ENCODE measurements at regions not wholly inside any gene's neighbourhood (a gene's known extent, or its start where the extent isn't known, plus 50 kb on each side); places are given as distances from the start of the nearest gene placed in this dataset.
"Not testable (repeated sequence)": the region's sequence is repeated elsewhere in the genome, so short reads cannot be mapped to it uniquely, and the experiment has no call there.

DNA sequence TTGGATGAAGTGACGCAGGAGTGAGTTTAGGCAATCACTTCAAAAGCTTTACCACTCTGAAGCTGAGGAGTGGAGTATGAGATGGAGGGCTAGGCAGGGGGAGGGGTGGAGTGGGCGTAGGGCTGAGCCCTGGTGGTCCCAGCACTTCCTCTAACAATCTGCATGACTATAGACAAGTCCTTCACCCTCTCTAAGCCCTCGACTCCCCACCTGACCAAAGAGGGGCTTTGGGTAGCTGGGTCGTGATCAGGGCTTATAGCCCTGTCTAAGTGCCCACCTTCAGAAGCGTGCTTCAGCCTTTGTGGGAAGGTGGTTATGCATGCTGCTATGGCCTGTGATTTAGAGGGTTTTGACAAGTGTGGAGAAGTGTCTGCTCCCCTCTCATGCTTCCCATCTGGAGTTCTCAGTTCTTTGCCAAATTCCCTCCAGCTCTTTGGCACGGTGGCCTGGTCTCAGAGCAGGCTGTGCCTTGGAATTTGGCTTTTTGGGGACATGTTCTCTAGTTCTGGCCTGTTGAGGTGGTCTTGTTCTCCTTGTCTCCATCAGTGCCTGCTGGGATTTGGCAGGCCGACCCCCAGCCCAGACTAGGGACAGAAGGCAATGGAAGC lies 53.0 kb downstream of the ACTBL2 start:
- H3K27me3 ChIP-seq (ENCODE audit: control insufficient read depth in 3 of 3, insufficient read depth in 3 of 3, low read length in 3 of 3), result no peaks in the 10 kb centered on the region
- no peaks in the 10 kb centered on the region for H3K36me3 ChIP-seq (ENCODE audit: control insufficient read depth in 3 of 3, insufficient read depth in 2 of 3, low read depth in 1 of 3, low read length in 3 of 3)
- WGBS, 3 donors, result 75 to 78% (median 76%) methylated on average over 7 of the region's 7 CpGs
- H3K9me3 ChIP-seq (ENCODE audit: control insufficient read depth in 2 of 2, insufficient read depth in 1 of 2, low read depth in 1 of 2, low read length in 1 of 2), result no peaks in the 10 kb centered on the region
- no peak overlapping the region for H3K27ac ChIP-seq (ENCODE audit: low read depth in 1 of 3, low read length in 2 of 3)
- DNase-seq (no peak), FAIRE-seq (no peak)
- H3K4me1 ChIP-seq (ENCODE audit: control insufficient read depth in 3 of 3, insufficient read depth in 2 of 3, low read depth in 1 of 3, low read length in 2 of 3), result peaks cover 0 to 10% (median 0%) of the 10 kb centered on the region in 3 donors
- no peak overlapping the region for H3K4me3 ChIP-seq (ENCODE audit: low read depth in 1 of 3, low read length in 3 of 3)

DNA sequence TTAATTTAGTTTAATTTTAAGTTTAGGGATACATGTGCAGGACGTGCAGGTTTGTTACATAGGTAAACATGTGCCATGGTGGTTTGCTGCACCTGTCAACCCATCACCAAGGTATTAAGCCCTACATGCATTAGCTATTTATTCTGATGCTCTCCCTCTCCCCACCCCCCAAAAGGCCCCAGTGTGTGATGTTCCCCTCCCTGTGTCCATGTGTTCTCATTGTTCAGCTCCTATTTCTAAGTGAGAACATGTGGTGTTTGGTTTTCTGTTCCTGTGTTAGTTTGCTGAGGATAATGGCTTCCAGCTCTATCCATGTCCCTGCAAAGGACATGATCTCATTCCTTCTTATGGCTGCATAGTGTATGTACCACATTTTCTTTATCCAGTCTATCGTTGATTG lies 53.6 kb downstream of the ACTBL2 start:
- not testable (repeated sequence) for H3K36me3 ChIP-seq (ENCODE audit: control insufficient read depth in 3 of 3, insufficient read depth in 2 of 3, low read depth in 1 of 3, low read length in 3 of 3); H3K9me3 ChIP-seq (ENCODE audit: control insufficient read depth in 2 of 2, insufficient read depth in 1 of 2, low read depth in 1 of 2, low read length in 1 of 2); DNase-seq; H3K4me3 ChIP-seq (ENCODE audit: low read depth in 1 of 3, low read length in 3 of 3); FAIRE-seq; H3K4me1 ChIP-seq (ENCODE audit: control insufficient read depth in 3 of 3, insufficient read depth in 2 of 3, low read depth in 1 of 3, low read length in 2 of 3); H3K27me3 ChIP-seq (ENCODE audit: control insufficient read depth in 3 of 3, insufficient read depth in 3 of 3, low read length in 3 of 3); H3K27ac ChIP-seq (ENCODE audit: low read depth in 1 of 3, low read length in 2 of 3)
- WGBS, 3 donors, result 75 to 78% (median 75%) methylated on average over 2 of the region's 2 CpGs

DNA sequence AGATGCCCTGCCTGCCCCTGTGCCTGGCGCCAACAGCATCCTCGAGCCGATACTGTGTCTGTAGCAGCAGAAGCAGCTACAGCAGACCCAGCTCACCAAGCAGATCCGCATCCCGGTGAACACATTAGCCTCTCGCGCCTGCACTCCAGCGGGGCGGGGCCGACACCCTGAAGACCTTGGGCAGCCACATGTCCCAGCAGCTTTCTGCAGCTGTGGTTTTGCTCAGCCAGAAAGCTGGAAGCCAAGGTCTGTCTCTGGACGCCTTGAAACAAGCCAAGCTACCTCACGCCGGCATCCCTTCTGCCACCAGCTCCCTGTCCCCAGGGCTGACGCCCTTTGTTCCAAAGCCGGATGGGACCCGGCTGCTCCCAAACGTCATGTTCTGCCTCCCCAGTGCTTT lies 59.6 kb downstream of the ACTBL2 start:
- whole genome bisulfite sequencing, 3 donors, result 89 to 94% (median 90%) methylated on average over 17 of the region's 17 CpGs
- FAIRE-seq, result no peak

DNA sequence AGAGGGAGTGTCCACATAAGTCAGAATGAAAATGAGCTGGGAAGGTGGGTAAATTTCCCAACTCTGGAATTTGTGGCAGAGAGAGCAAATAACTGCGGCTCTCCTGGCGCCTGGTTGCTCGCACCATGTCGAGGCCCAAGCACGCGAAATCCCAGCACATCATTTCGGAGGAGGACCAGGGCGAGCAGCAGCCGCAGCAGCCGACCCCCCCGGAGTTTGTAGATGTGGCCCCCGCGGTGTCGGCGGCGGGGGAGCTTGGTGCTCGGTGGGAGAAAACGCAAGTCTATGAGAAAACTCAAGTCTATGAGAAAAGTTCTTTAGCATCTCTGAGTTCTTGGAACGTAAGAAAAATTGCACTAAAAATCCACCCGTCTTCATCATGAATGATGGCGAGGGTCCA lies 60.3 kb downstream of the ACTBL2 start:
- Histone ChIP-seq H3K27ac (ENCODE audit: low read depth in 1 of 3, low read length in 2 of 3) (no peak overlapping the region), H3K27me3 (ENCODE audit: control insufficient read depth in 3 of 3, insufficient read depth in 3 of 3, low read length in 3 of 3) (peaks cover 0 to 2% (median 0%) of the 10 kb centered on the region in 3 donors), H3K4me3 (ENCODE audit: low read depth in 1 of 3, low read length in 3 of 3) (no peak overlapping the region), H3K36me3 (ENCODE audit: control insufficient read depth in 3 of 3, insufficient read depth in 2 of 3, low read depth in 1 of 3, low read length in 3 of 3) (no peaks in the 10 kb centered on the region), H3K9me3 (ENCODE audit: control insufficient read depth in 2 of 2, insufficient read depth in 1 of 2, low read depth in 1 of 2, low read length in 1 of 2) (no peaks in the 10 kb centered on the region), H3K4me1 (ENCODE audit: control insufficient read depth in 3 of 3, insufficient read depth in 2 of 3, low read depth in 1 of 3, low read length in 2 of 3) (no peaks in the 10 kb centered on the region)
- 93 to 95% (median 93%) methylated on average over 21 of the region's 21 CpGs for WGBS, 3 donors
- DNase-seq (no peak), FAIRE-seq (no peak)

More for the DNA sequence above, 59.6 kb downstream of the ACTBL2 start:
- no peaks in the 10 kb centered on the region for H3K9me3 ChIP-seq (ENCODE audit: control insufficient read depth in 2 of 2, insufficient read depth in 1 of 2, low read depth in 1 of 2, low read length in 1 of 2)
- no peak overlapping the region for H3K27ac ChIP-seq (ENCODE audit: low read depth in 1 of 3, low read length in 2 of 3)
- H3K4me1 ChIP-seq (ENCODE audit: control insufficient read depth in 3 of 3, insufficient read depth in 2 of 3, low read depth in 1 of 3, low read length in 2 of 3), result no peaks in the 10 kb centered on the region
- no peaks in the 10 kb centered on the region for H3K27me3 ChIP-seq (ENCODE audit: control insufficient read depth in 3 of 3, insufficient read depth in 3 of 3, low read length in 3 of 3)
- H3K4me3 ChIP-seq (ENCODE audit: low read depth in 1 of 3, low read length in 3 of 3), result no peak overlapping the region
- no peaks in the 10 kb centered on the region for H3K36me3 ChIP-seq (ENCODE audit: control insufficient read depth in 3 of 3, insufficient read depth in 2 of 3, low read depth in 1 of 3, low read length in 3 of 3)
- no peak for DNase-seq

DNA sequence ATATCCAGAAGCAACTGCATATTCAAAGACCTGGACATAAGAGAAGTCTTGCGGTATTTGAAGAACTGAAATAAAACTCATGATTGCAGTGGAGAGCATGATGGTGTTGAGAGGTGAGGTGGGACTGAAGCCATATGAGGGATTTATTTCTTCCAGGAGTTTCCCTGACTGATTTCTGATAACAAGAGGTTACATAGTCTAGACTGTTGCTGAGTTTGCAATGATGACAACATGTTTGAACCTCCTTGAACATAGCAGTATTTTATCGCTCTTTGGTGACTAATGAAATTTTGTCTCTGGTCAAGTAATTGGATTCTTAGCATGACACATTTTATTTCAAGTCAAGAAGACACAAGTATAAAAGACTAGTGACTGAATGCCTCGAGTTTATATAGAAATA lies 61.8 kb downstream of the ACTBL2 start:
- no peaks in the 10 kb centered on the region for H3K4me1 ChIP-seq (ENCODE audit: control insufficient read depth in 3 of 3, insufficient read depth in 2 of 3, low read depth in 1 of 3, low read length in 2 of 3)
- FAIRE-seq (no peak), DNase-seq (no peak)
- no peaks in the 10 kb centered on the region for H3K9me3 ChIP-seq (ENCODE audit: control insufficient read depth in 2 of 2, insufficient read depth in 1 of 2, low read depth in 1 of 2, low read length in 1 of 2)
- 69 to 79% (median 75%) methylated on average over 3 of the region's 3 CpGs for WGBS, 3 donors
- H3K36me3 ChIP-seq (ENCODE audit: control insufficient read depth in 3 of 3, insufficient read depth in 2 of 3, low read depth in 1 of 3, low read length in 3 of 3), result no peaks in the 10 kb centered on the region
- no peak overlapping the region for H3K4me3 ChIP-seq (ENCODE audit: low read depth in 1 of 3, low read length in 3 of 3)
- peaks cover 0 to 3% (median 0%) of the 10 kb centered on the region in 3 donors for H3K27me3 ChIP-seq (ENCODE audit: control insufficient read depth in 3 of 3, insufficient read depth in 3 of 3, low read length in 3 of 3)
- no peak overlapping the region for H3K27ac ChIP-seq (ENCODE audit: low read depth in 1 of 3, low read length in 2 of 3)

DNA sequence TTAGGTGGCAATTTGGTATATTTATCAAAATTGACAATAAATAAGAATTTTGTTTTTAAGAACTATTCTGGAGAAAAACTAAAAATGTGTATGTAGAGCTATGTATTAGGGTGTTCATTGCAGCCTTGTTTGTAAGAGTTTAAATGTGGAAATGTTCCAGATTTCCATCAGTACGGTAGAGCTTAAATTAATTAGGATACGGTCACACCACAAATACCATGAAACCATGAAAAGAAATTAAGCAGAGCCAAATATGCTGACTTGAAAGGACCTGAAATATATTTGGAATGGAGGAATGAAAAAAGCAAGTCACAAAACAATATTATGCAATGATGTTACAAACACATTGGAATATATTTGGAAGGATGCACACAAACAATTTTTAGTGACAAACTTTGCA lies 64.6 kb downstream of the ACTBL2 start:
- peaks cover 0 to 3% (median 0%) of the 10 kb centered on the region in 3 donors for H3K27me3 ChIP-seq (ENCODE audit: control insufficient read depth in 3 of 3, insufficient read depth in 3 of 3, low read length in 3 of 3)
- FAIRE-seq, result no peak
- no peak overlapping the region for H3K4me3 ChIP-seq (ENCODE audit: low read depth in 1 of 3, low read length in 3 of 3)

DNA sequence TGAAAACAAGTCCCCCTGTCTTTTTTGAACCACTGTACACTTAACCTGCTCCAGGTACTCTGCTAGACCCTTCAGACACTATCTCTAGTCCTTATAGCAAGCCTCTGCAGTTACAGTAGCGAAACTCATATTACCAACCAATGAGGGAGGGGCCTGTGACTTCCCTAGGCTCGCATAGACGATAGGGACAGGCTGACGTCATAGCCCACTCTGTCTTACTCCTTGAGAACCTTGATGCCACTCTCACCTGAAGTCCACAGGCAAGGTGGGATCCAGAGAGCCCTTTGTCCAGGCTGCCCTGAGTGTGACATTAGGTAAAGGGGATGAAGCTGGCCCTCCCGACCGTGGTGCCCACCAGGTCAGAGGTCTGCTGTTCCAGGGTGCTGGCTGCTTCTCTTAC lies 65.3 kb downstream of the ACTBL2 start:
- WGBS, 3 donors, result 81 to 85% (median 82%) methylated on average over 6 of the region's 6 CpGs
- DNase-seq (no peak), FAIRE-seq (no peak)
- no peak overlapping the region for H3K27ac ChIP-seq (ENCODE audit: low read depth in 1 of 3, low read length in 2 of 3)
- H3K9me3 ChIP-seq (ENCODE audit: control insufficient read depth in 2 of 2, insufficient read depth in 1 of 2, low read depth in 1 of 2, low read length in 1 of 2), result no peaks in the 10 kb centered on the region
- H3K27me3 ChIP-seq (ENCODE audit: control insufficient read depth in 3 of 3, insufficient read depth in 3 of 3, low read length in 3 of 3), result peaks cover 0 to 3% (median 0%) of the 10 kb centered on the region in 3 donors
- no peaks in the 10 kb centered on the region for H3K4me1 ChIP-seq (ENCODE audit: control insufficient read depth in 3 of 3, insufficient read depth in 2 of 3, low read depth in 1 of 3, low read length in 2 of 3)
- H3K36me3 ChIP-seq (ENCODE audit: control insufficient read depth in 3 of 3, insufficient read depth in 2 of 3, low read depth in 1 of 3, low read length in 3 of 3), result no peaks in the 10 kb centered on the region
- H3K4me3 ChIP-seq (ENCODE audit: low read depth in 1 of 3, low read length in 3 of 3), result no peak overlapping the region

More for the DNA sequence above, 64.6 kb downstream of the ACTBL2 start:
- no peak overlapping the region for H3K27ac ChIP-seq (ENCODE audit: low read depth in 1 of 3, low read length in 2 of 3)
- no peaks in the 10 kb centered on the region for H3K9me3 ChIP-seq (ENCODE audit: control insufficient read depth in 2 of 2, insufficient read depth in 1 of 2, low read depth in 1 of 2, low read length in 1 of 2)
- whole genome bisulfite sequencing, 3 donors, result 90 to 91% (median 91%) methylated on average over 2 of the region's 2 CpGs
- no peaks in the 10 kb centered on the region for H3K36me3 ChIP-seq (ENCODE audit: control insufficient read depth in 3 of 3, insufficient read depth in 2 of 3, low read depth in 1 of 3, low read length in 3 of 3)
- DNase-seq, result no peak
- no peaks in the 10 kb centered on the region for H3K4me1 ChIP-seq (ENCODE audit: control insufficient read depth in 3 of 3, insufficient read depth in 2 of 3, low read depth in 1 of 3, low read length in 2 of 3)

DNA sequence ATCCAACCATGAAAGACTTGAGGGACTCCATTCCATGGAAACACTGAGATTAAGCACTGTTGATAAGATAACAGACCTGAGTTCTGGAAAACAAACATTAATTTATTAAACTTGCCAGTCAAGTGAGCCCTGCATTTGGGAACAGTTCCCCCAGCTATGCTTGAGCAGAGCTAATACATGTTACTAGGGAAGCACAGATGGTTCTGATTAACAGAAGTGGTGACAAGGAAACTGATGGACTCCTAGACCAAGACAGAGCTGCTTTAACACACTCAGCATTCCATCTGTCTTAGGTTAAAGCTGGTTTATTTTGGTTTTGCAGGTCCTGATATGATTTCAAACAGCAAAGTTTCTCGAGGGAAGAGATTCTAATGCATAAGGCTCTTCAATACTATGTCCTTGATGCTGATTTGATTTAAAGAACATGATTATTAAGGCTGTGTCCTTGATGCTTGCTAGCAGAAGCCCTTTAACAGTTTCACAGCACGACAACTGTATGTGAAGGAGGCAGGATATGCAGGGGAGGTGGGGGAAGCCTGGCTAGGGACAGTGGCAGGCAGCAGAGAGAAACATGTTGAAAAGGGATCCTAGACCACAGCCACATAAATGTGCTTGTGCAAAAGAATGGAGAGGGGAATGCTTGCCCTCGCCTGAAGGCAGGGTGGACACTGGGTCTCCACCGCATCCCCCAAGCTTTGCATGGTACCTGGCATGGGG lies 66.2 kb downstream of the ACTBL2 start:
- peaks cover 0 to 3% (median 0%) of the 10 kb centered on the region in 3 donors for H3K27me3 ChIP-seq (ENCODE audit: control insufficient read depth in 3 of 3, insufficient read depth in 3 of 3, low read length in 3 of 3)
- H3K9me3 ChIP-seq (ENCODE audit: control insufficient read depth in 2 of 2, insufficient read depth in 1 of 2, low read depth in 1 of 2, low read length in 1 of 2), result no peaks in the 10 kb centered on the region
- FAIRE-seq, result no peak
- no peak for DNase-seq
- 57 to 68% (median 65%) methylated on average over 4 of the region's 4 CpGs for WGBS, 3 donors
- H3K4me3 ChIP-seq (ENCODE audit: low read depth in 1 of 3, low read length in 3 of 3), result no peak overlapping the region
- H3K27ac ChIP-seq (ENCODE audit: low read depth in 1 of 3, low read length in 2 of 3), result no peak overlapping the region
- no peaks in the 10 kb centered on the region for H3K4me1 ChIP-seq (ENCODE audit: control insufficient read depth in 3 of 3, insufficient read depth in 2 of 3, low read depth in 1 of 3, low read length in 2 of 3)
- H3K36me3 ChIP-seq (ENCODE audit: control insufficient read depth in 3 of 3, insufficient read depth in 2 of 3, low read depth in 1 of 3, low read length in 3 of 3), result no peaks in the 10 kb centered on the region

All from small intestine (tissue), 7 donors.